DND-41 (cell line): ENCODE measurements at regions not wholly inside any gene's neighbourhood (a gene's known extent, or its start where the extent isn't known, plus 50 kb on each side); places are given as distances from the start of the nearest gene placed in this dataset.

Experiments used
- EZH2 ChIP-seq: IDR thresholded peaks from 3 replicates; pipeline ENCODE4 v1.6.1; 2012; ENCODE audit warnings: borderline replicate concordance, low read depth, mild to moderate bottlenecking, moderate library complexity, low read length, inconsistent platforms; ENCODE audit not compliant: severe bottlenecking
- TF ChIP-seq, protein P1 (sequence below): IDR thresholded peaks from 2 replicates; pipeline ENCODE4 v1.5.1; 2012; ENCODE audit warnings: borderline replicate concordance, low read length, moderate library complexity, mild to moderate bottlenecking; ENCODE audit not compliant: poor library complexity, severe bottlenecking; ENCODE audit errors: extremely low read depth

- TF ChIP-seq, protein P1, sequence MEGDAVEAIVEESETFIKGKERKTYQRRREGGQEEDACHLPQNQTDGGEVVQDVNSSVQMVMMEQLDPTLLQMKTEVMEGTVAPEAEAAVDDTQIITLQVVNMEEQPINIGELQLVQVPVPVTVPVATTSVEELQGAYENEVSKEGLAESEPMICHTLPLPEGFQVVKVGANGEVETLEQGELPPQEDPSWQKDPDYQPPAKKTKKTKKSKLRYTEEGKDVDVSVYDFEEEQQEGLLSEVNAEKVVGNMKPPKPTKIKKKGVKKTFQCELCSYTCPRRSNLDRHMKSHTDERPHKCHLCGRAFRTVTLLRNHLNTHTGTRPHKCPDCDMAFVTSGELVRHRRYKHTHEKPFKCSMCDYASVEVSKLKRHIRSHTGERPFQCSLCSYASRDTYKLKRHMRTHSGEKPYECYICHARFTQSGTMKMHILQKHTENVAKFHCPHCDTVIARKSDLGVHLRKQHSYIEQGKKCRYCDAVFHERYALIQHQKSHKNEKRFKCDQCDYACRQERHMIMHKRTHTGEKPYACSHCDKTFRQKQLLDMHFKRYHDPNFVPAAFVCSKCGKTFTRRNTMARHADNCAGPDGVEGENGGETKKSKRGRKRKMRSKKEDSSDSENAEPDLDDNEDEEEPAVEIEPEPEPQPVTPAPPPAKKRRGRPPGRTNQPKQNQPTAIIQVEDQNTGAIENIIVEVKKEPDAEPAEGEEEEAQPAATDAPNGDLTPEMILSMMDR, result no peak
- TF ChIP-seq EZH2, result no peak
Measured at GRCh38 chr1:221022331-221022730, 143.1 kb downstream of the HLX start.
